Stimulated activated CD4-positive, alpha-beta T cell treated with anti-CD3 and anti-CD28 coated beads, Interleukin-12 subunit alpha, Interleukin-12 subunit beta, amount 100 ng/mL, for 4 hours (primary cell): ENCODE measurements at regions not wholly inside any gene's neighbourhood (a gene's known extent, or its start where the extent isn't known, plus 50 kb on each side); places are given as distances from the start of the nearest gene placed in this dataset.
"Not testable (repeated sequence)": the region's sequence is repeated elsewhere in the genome, so short reads cannot be mapped to it uniquely, and the experiment has no call there.

Experiments
- DNase-seq: peaks from one replicate; pipeline ENCODE4 v3.0.0-alpha.2; 2020

GRCh38 chr20:40896814-40897700, 131.6 kb upstream of the TOP1 start:
- DNase-seq = no peak

GRCh38 chr20:40899344-40899743, 129.3 kb upstream of the TOP1 start:
- no peak for DNase-seq

GRCh38 chr20:40900666-40901215, 127.9 kb upstream of the TOP1 start:
- no peak for DNase-seq

GRCh38 chr20:40902661-40903060, 126.0 kb upstream of the TOP1 start:
- no peak for DNase-seq

DNA sequence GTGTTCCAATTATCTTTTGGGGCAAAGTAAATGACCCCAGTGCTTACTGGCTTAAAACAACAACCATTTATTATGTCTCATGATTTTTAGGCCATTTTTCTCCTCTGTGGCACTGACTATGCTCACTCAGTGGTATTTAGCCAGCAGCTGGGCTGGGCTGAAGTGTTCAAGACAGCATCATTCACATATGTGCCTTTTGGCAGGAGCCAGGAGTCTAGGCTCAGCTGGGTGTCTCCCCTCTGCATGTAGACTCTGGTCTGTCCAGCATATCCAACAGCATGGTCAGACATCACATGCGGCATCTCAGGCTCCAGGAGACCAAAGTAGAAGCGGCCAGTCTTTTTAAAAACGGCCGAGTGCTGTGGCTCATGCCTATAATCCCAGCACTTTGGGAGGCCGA, 120.3 kb upstream of the TOP1 start:
- no peak for DNase-seq

DNA sequence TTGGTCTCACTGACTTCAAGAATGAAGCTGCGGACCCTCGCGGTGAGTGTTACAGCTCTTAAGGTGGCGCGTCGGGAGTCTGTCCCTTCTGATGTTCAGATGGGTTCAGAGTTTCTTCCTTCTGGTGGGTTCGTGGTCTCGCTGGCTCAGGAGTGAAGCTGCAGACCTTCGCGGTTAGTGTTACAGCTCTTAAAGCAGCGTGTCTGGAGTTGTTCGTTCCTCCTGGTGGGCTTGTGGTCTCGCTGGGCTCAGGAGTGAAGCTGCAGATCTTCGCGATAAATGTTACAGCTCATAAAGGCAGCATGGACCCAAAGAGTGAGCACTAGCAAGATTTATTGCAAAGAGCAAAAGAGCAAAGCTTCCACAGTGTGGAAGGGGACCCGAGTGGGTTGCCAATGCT, 119.1 kb upstream of the TOP1 start:
- DNase-seq = not testable (repeated sequence)

DNA sequence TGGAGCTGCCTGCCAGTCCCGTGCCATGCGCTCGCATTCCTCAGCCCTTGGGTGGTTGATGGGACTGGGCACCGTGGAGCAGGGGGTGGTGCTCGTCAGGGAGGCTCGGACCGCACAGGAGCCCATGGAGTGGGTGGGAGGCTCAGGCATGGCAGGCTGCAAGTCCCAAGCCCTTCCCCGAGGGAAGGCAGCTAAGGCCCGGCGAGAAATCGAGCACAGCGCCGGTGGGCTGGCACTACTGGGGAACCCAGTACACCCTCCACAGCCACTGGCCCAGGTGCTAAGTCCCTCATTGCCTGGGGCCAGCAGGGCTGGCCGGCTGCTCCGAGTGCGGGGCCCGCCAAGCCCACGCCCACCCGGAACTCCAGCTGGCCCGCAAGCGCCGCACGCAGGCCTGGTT, 118.2 kb upstream of the TOP1 start:
- not testable (repeated sequence) for DNase-seq

DNA sequence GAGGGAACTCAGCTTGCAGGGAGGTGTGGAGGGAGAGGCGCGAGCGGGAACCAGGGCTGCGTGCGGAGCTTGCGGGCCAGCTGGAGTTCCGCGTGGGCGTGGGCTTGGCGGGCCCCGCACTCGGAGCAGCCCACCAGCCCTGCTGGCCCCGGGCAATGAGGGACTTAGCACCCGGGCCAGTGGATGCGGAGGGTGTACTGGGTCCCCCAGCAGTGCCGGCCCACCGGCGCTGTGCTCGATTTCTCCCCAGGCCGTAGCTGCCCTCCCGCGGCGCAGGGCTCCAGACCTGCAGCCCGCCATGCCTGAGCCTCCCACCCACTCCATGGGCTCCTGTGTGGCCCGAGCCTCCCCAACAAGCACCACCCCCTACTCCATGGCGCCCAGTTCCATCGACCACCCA, 117.5 kb upstream of the TOP1 start:
- not testable (repeated sequence) for DNase-seq

DNA sequence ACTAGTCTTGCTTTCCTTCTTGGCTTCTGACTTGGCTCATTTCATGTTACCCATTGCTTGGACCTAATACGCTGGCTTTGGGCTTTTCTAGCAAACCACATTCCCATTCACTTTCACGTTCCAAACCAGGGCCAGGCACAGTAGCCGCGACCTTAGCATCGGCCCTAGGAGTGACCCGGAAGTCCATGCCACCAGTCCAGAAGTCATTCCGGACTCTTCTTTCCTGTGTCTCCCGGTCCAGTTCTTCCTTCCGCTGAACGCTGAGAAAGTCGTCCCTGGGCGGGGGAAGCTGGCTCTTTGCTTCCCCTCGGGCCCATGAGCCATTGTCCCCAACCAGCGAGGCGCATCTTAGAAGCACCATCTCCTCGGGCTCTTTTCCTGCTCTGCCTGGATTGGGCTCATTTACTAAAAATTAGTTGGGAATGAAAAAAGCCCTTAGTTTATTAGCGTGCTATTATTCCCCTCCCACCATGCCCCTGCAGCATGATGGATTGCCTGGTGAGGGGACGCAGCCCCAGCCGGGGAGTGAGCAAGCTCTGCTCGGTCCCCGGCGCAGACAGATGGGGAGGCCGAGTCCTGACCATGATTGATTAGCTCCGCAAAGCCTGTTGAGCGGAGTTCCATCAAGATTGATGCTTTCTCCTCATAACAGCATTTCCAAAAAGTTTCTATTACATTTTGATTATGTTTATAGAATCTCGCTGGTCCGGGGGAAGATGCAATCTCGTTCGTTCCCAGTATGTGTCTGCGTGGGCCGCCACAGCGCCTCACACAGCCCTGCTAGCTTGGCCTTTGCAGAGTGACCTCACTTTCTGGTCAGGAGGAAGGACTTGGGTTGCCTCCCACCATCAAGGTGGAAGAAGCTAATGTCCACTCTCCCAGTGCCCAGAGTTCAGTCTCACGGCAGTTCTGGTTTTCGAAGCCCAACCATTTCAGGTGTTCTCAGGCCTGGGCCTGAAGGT, 115.1 kb upstream of the TOP1 start:
- no peak for DNase-seq

DNA sequence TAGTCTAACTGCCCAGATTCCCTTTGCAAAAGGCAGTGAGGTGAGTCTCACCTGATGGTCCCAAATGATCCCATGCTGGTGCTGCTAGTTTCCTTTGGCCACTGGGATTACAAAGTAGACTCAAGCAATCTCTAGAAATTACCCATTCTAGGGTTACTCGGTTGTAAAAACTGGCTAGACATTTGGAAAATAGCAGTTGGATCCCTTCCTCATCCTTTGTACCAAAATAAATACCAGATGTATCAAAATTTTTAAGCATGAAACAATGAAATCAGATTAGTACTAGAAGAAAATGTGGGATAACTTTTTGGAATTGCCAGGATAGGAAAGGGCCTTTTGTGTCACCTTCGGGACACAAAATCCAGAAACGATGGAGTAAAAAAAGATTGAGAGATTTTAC, 112.9 kb upstream of the TOP1 start:
- no peak for DNase-seq

DNA sequence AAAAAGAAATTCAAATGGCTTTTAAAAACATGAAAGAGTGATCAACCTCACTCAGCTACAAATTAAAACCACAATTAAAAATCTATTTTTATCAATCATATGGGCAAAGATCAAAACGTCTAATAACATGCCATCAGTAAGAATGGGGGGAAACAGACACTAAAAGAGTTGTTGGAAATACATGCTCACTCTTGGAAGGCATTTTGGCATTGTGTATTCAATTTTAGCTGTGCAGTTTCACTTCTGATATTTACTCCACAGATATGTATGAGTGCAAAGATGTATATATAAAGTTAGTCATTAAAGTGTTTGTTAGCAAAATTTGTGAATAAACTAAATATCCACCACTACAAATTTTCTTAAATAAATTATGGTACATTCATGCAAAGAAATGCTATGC, 112.3 kb upstream of the TOP1 start:
- DNase-seq = no peak

DNA sequence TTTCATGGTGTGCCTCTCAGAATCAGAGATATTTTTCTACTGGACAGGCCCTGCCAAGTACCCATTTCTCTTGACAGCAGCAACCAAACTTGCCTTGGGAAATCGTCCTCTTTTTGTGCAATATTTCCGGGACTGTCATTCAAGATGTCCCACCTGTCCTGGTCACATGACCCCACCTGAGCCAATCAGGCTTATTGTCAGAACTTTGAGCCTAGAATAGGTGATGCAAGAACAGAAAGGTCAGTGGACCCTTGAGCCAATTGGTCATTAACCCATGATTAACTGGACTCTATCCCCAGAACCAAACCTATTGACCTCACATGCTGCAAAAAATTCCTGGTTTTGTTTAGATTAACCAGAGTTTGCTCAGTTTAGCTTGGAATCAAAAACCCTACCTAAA, 108.3 kb upstream of the TOP1 start:
- DNase-seq = no peak

DNA sequence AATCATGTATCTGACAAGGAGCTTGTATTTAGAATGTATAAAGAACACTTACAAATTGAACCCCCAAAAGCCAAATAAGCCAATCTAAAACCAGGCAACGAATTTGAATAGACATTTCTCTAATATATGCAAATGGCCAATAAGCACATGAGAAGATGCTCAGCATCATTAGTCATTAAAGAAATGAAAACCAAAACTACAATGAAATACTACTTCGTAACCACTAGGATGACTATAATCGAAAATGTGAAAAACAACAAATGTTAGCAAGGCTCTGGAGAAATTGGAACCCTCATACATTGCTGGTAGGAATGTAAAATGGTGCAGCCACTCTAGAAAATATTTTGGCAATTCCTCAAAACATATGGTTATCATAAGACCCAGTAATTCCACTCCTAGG, 105.8 kb upstream of the TOP1 start:
- DNase-seq = no peak

- DNase-seq = no peak
Measured at GRCh38 chr20:40925829-40926510, 102.7 kb upstream of the TOP1 start.

- no peak for DNase-seq
Measured at GRCh38 chr20:40926928-40927327, 101.7 kb upstream of the TOP1 start.

DNA sequence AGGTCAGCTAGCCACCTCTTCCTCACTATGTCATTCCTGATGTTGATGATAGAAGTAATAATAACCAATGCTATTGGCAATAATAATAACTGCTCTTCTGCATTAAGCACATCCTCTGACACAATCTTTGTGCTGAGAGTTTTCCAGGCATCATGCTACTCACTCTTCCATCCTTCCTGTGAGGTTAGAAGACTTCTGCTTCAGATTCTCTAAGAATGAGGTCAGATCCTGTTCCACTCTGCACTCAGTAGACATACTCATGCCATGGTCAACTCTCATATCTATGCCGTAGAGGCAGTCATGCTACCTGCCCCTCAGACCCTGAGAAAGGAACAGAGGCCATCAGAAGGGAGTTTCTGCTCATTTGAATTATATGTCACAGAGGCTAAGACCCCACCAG, 98.1 kb upstream of the TOP1 start:
- no peak for DNase-seq

GRCh38 chr20:40931410-40932044, 97.1 kb upstream of the TOP1 start:
- DNase-seq = no peak

DNA sequence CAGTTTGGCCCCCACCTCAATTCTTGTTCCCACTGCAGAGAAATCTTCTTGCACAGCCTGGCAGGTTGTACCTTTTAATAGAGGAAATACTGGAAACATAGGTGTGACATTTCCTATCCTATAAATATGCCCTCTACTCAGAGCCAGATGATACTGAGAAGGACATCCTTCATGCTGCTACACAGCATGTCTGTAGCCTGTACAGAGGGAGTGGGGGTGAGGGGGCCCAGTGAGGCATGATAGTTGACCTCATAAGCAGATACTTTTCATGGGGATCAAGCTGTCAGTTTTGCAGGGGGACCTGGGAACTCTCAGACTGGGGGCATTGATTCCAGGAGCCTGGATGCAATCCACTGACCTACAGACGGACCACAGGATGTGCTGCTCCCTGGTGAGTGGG, 96.2 kb upstream of the TOP1 start:
- DNase-seq = no peak

DNA sequence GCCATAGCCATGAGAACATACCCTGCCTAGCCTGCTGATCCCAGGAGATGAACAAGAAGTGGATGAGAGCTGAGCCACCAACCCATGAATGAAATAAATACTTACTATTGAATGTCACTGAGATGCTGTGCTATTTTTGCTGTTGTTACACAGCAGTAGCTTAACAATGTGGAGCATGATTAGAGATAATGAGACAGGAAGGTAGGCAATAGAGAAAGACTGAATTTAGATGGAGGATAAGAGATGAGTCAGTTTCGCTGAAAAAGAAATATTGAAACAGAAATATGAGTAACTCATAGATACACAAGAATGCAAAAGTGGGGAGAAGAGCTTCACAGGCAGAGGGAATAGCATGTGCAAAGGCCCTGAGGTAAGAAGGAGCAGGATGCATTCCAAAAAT, 94.9 kb upstream of the TOP1 start:
- no peak for DNase-seq

DNA sequence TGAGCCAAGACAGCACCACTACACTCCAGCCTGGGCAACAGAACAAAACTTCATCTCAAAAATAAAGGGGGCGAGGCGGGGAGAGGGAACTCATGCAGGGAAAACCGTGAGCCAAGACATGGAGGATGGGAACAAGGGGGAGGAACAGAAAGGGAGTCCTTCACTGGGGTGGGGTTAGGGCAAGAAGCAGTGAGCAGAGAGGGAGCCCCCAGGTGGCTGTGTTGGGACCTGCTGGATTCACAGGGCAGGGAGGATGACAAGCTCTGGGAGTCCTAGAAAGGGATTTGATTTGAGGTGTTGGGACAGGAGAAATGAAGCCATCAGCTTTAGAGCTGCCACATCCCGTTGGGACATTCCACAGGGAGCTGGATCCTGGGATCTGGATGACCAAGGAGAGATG, 90.6 kb upstream of the TOP1 start:
- no peak for DNase-seq

DNA sequence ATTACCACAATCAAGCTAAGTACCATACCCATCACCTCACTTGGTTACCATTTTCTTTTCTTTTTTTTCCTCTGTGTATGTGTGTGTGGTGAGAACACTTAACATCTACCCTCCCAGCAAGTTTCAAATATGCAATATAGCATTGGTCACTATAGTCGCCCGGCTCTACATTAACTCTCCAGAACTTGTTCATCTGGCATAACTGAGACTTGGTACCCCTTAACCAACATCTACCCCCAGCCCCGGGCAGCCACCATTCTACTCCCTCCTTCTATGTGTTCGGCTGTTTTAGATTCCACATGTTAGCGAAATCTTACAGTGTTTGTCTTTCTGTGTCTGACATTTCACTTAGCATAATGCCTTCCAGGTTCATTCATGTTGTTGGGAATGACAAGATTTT, 89.0 kb upstream of the TOP1 start:
- no peak for DNase-seq

- no peak for DNase-seq
Measured at GRCh38 chr20:40941133-40941610, 87.5 kb upstream of the TOP1 start.
